ENCODE measurements at regions not wholly inside any gene's neighbourhood (a gene's known extent, or its start where the extent isn't known, plus 50 kb on each side); places are given as distances from the start of the nearest gene placed in this dataset.

GRCh38 chr6:139871803-139872510 is 497.5 kb upstream of the CITED2 start:
- no peaks in the 10 kb centered on the region for H3K27me3 ChIP-seq (ENCODE audit: control insufficient read depth, insufficient read depth, low read length, poor library complexity, severe bottlenecking)

GRCh38 chr6:139871165-139871710 is 496.8 kb upstream of the CITED2 start:
- no peak for DNase-seq
- Histone ChIP-seq H3K4me3 (ENCODE audit: low read length) (no peak overlapping the region), H3K27ac (ENCODE audit: low read depth, low read length) (no peak overlapping the region), H3K36me3 (ENCODE audit: control insufficient read depth, insufficient read depth, low read length) (no peaks in the 10 kb centered on the region), H3K9me3 (ENCODE audit: control insufficient read depth, low read length) (no peaks in the 10 kb centered on the region), H3K27me3 (ENCODE audit: control insufficient read depth, insufficient read depth, low read length, poor library complexity, severe bottlenecking) (no peaks in the 10 kb centered on the region), H3K9ac (ENCODE audit: extremely low read depth, low read length, poor library complexity, severe bottlenecking) (no peak overlapping the region), H3K4me1 (ENCODE audit: control insufficient read depth, insufficient read depth, low read length) (no peaks in the 10 kb centered on the region)
- no peak overlapping the region for H3K27ac Mint-ChIP-seq
- no peak overlapping the region for H3K4me3 Mint-ChIP-seq
- H3K9me3 Mint-ChIP-seq = no peaks in the 10 kb centered on the region
- no peak for TF ChIP-seq CTCF (conservative IDR thresholded peaks at IDR 0.05)
- no peaks in the 10 kb centered on the region for H3K36me3 Mint-ChIP-seq (ENCODE audit: low read depth)
- peaks cover 2% of the 10 kb centered on the region for H3K4me1 Mint-ChIP-seq
- 90 to 92% methylated on average over 4 to 6 of the region's 6 CpGs for WGBS, 2 experiments (ENCODE audit: insufficient coverage in 1 of 2, insufficient read length in 1 of 2)
- H3K27me3 Mint-ChIP-seq (ENCODE audit: insufficient read depth) = no peaks in the 10 kb centered on the region

More at GRCh38 chr6:139871803-139872510, 497.5 kb upstream of the CITED2 start:
- Mint-ChIP-seq H3K36me3 (ENCODE audit: low read depth) (no peaks in the 10 kb centered on the region), H3K9me3 (no peaks in the 10 kb centered on the region), H3K27ac (no peak overlapping the region), H3K4me3 (no peak overlapping the region), H3K4me1 (peaks cover 2% of the 10 kb centered on the region), H3K27me3 (ENCODE audit: insufficient read depth) (no peaks in the 10 kb centered on the region)
- Histone ChIP-seq H3K9me3 (ENCODE audit: control insufficient read depth, low read length) (no peaks in the 10 kb centered on the region), H3K9ac (ENCODE audit: extremely low read depth, low read length, poor library complexity, severe bottlenecking) (no peak overlapping the region), H3K4me1 (ENCODE audit: control insufficient read depth, insufficient read depth, low read length) (no peaks in the 10 kb centered on the region), H3K4me3 (ENCODE audit: low read length) (no peak overlapping the region), H3K27ac (ENCODE audit: low read depth, low read length) (no peak overlapping the region), H3K36me3 (ENCODE audit: control insufficient read depth, insufficient read depth, low read length) (no peaks in the 10 kb centered on the region)
- no peak for DNase-seq
- 100% methylated on average over 1 of the region's 1 CpG for WGBS, 2 experiments (ENCODE audit: insufficient coverage in 1 of 2, insufficient read length in 1 of 2)
- TF ChIP-seq CTCF (conservative IDR thresholded peaks at IDR 0.05) = no peak

- H3K27ac Mint-ChIP-seq = no peak overlapping the region
- no peak for DNase-seq
- WGBS, 2 experiments (ENCODE audit: insufficient coverage in 1 of 2, insufficient read length in 1 of 2) = 95% methylated on average over 2 of the region's 2 CpGs
- Histone ChIP-seq H3K9me3 (ENCODE audit: control insufficient read depth, low read length) (no peaks in the 10 kb centered on the region), H3K27me3 (ENCODE audit: control insufficient read depth, insufficient read depth, low read length, poor library complexity, severe bottlenecking) (no peaks in the 10 kb centered on the region), H3K36me3 (ENCODE audit: control insufficient read depth, insufficient read depth, low read length) (no peaks in the 10 kb centered on the region), H3K4me3 (ENCODE audit: low read length) (no peak overlapping the region), H3K9ac (ENCODE audit: extremely low read depth, low read length, poor library complexity, severe bottlenecking) (no peak overlapping the region), H3K4me1 (ENCODE audit: control insufficient read depth, insufficient read depth, low read length) (no peaks in the 10 kb centered on the region), H3K27ac (ENCODE audit: low read depth, low read length) (no peak overlapping the region)
- no peaks in the 10 kb centered on the region for H3K27me3 Mint-ChIP-seq (ENCODE audit: insufficient read depth)
- H3K9me3 Mint-ChIP-seq = no peaks in the 10 kb centered on the region
- TF ChIP-seq CTCF (conservative IDR thresholded peaks at IDR 0.05) = no peak
- no peaks in the 10 kb centered on the region for H3K36me3 Mint-ChIP-seq (ENCODE audit: low read depth)
- no peak overlapping the region for H3K4me3 Mint-ChIP-seq
- H3K4me1 Mint-ChIP-seq = peaks cover 2% of the 10 kb centered on the region
Observed at GRCh38 chr6:139868576-139868975, 494.1 kb upstream of the CITED2 start.

All from endodermal cell (in vitro differentiated cells).